ENCODE measurements at regions not wholly inside any gene's neighbourhood (a gene's known extent, or its start where the extent isn't known, plus 50 kb on each side); places are given as distances from the start of the nearest gene placed in this dataset.

- no peak for DNase-seq (ENCODE audit: low read depth)
- TF ChIP-seq CTCF (conservative IDR thresholded peaks at IDR 0.05; ENCODE audit: low read depth, low read length) = no peak
- no peak overlapping the region for H3K4me3 ChIP-seq (ENCODE audit: low read depth, low read length)
Measured at GRCh38 chr12:60475825-60476224, 880.0 kb downstream of the SLC16A7 start.

- no peak for DNase-seq (ENCODE audit: low read depth)
- TF ChIP-seq CTCF (conservative IDR thresholded peaks at IDR 0.05; ENCODE audit: low read depth, low read length) = no peak
- no peak overlapping the region for H3K4me3 ChIP-seq (ENCODE audit: low read depth, low read length)
Measured at GRCh38 chr12:60487284-60487683, 891.5 kb downstream of the SLC16A7 start.

- no peak overlapping the region for H3K4me3 ChIP-seq (ENCODE audit: low read depth, low read length)
- TF ChIP-seq CTCF (conservative IDR thresholded peaks at IDR 0.05; ENCODE audit: low read depth, low read length) = no peak
- DNase-seq (ENCODE audit: low read depth) = no peak
Measured at GRCh38 chr12:60489071-60489470, 893.2 kb downstream of the SLC16A7 start.

- H3K4me3 ChIP-seq (ENCODE audit: low read depth, low read length) = no peak overlapping the region
- peak; percentile 65 for TF ChIP-seq CTCF (conservative IDR thresholded peaks at IDR 0.05; ENCODE audit: low read depth, low read length)
- no peak for DNase-seq (ENCODE audit: low read depth)
Measured at GRCh38 chr12:60494244-60494643, 898.4 kb downstream of the SLC16A7 start.

- DNase-seq (ENCODE audit: low read depth) = no peak
- no peak for TF ChIP-seq CTCF (conservative IDR thresholded peaks at IDR 0.05; ENCODE audit: low read depth, low read length)
- H3K4me3 ChIP-seq (ENCODE audit: low read depth, low read length) = no peak overlapping the region
Measured at GRCh38 chr12:60498656-60499055, 902.8 kb downstream of the SLC16A7 start.

GRCh38 chr12:60501124-60501729 is 905.4 kb downstream of the SLC16A7 start:
- no peak for DNase-seq (ENCODE audit: low read depth)
- peak; percentile 3 for TF ChIP-seq CTCF (conservative IDR thresholded peaks at IDR 0.05; ENCODE audit: low read depth, low read length)
- H3K4me3 ChIP-seq (ENCODE audit: low read depth, low read length) = no peak overlapping the region

GRCh38 chr12:60522684-60523400 is 927.0 kb downstream of the SLC16A7 start:
- no peak for DNase-seq (ENCODE audit: low read depth)
- no peak overlapping the region for H3K4me3 ChIP-seq (ENCODE audit: low read depth, low read length)
- TF ChIP-seq CTCF (conservative IDR thresholded peaks at IDR 0.05; ENCODE audit: low read depth, low read length) = no peak

Data from epithelial cell of proximal tubule (primary cell).